ENCODE measurements at regions not wholly inside any gene's neighbourhood (a gene's known extent, or its start where the extent isn't known, plus 50 kb on each side); places are given as distances from the start of the nearest gene placed in this dataset.

GRCh38 chr4:127327491-127327890 is 305.3 kb upstream of the INTU start:
- no peak for ATAC-seq
- no peak for FAIRE-seq
- DNase-seq (ENCODE audit: low read depth, low spot score), result no peak
- no peaks in the 10 kb centered on the region for H3K9me3 ChIP-seq (replicated peaks; ENCODE audit: control insufficient read depth, insufficient read depth, low read length)
- no peak overlapping the region for H3K27ac ChIP-seq (ENCODE audit: control insufficient read depth, insufficient read depth)
- ChIA-PET SMC1A (ENCODE audit: uncharacterized antibody, unreplicated experiment) (no interaction called here), CTCF (no interaction called here), RAD21 (ENCODE audit: unreplicated experiment) (no interaction called here), POLR2A (no interaction called here)
- WGBS (ENCODE audit: insufficient coverage, insufficient replicate concordance, low lambda C conversion rate, missing lambda C conversion rate), result 0% methylated on average over 2 of the region's 2 CpGs
- no TSS peak for BruUV-seq (replicated peaks)
- H4K20me1 ChIP-seq (ENCODE audit: control insufficient read depth, insufficient read depth), result no peaks in the 10 kb centered on the region
- in situ Hi-C loops (cut with MboI), result no loop called here
- TF ChIP-seq MEF2B (IDR thresholded peaks at IDR 0.05; ENCODE audit: partially characterized antibody, poor library complexity, severe bottlenecking), result no peak
- H3K4me1 ChIP-seq (ENCODE audit: control insufficient read depth, insufficient read depth, low read length), result no peaks in the 10 kb centered on the region
- intact Hi-C loops (cut with micrococcal nuclease; ENCODE audit: unreplicated experiment), result no loop called here
- H3K79me2 ChIP-seq (ENCODE audit: control insufficient read depth, insufficient read depth, low read length), result no peaks in the 10 kb centered on the region
- no peak overlapping the region for H2AFZ ChIP-seq (ENCODE audit: control insufficient read depth, low read depth, low read length)
- H3K4me2 ChIP-seq (ENCODE audit: control insufficient read depth, insufficient read depth), result no peak overlapping the region
- H3K27me3 ChIP-seq (replicated peaks in 1 of 2; ENCODE audit: control insufficient read depth in 2 of 2, insufficient read depth in 2 of 2, low read length in 1 of 2), result no peaks in the 10 kb centered on the region
- H3K4me3 ChIP-seq, result no peak overlapping the region
- no peaks in the 10 kb centered on the region for H3K36me3 ChIP-seq (ENCODE audit: control insufficient read depth in 2 of 2, insufficient read depth in 2 of 2, low read length in 1 of 2)
- no peak overlapping the region for H3K9ac ChIP-seq (ENCODE audit: control insufficient read depth, insufficient read depth, low read length)

GRCh38 chr4:127335073-127335620 is 297.6 kb upstream of the INTU start:
- intact Hi-C loops (cut with micrococcal nuclease; ENCODE audit: unreplicated experiment), result no loop called here
- FAIRE-seq, result no peak

More at GRCh38 chr4:127335073-127335620, 297.6 kb upstream of the INTU start:
- SMC1A ChIA-PET (ENCODE audit: uncharacterized antibody, unreplicated experiment), result no interaction called here
- CTCF ChIA-PET, result no interaction called here
- no peaks in the 10 kb centered on the region for H3K36me3 ChIP-seq (ENCODE audit: control insufficient read depth in 2 of 2, insufficient read depth in 2 of 2, low read length in 1 of 2)
- no peak for ATAC-seq
- H3K4me2 ChIP-seq (ENCODE audit: control insufficient read depth, insufficient read depth), result no peak overlapping the region
- H2AFZ ChIP-seq (ENCODE audit: control insufficient read depth, low read depth, low read length), result no peak overlapping the region
- H4K20me1 ChIP-seq (ENCODE audit: control insufficient read depth, insufficient read depth), result no peaks in the 10 kb centered on the region
- no peak overlapping the region for H3K9ac ChIP-seq (ENCODE audit: control insufficient read depth, insufficient read depth, low read length)
- no peak for DNase-seq (ENCODE audit: low read depth, low spot score)
- H3K27ac ChIP-seq (ENCODE audit: control insufficient read depth, insufficient read depth), result no peak overlapping the region
- 7% methylated on average over 1 of the region's 1 CpG for WGBS (ENCODE audit: insufficient coverage, insufficient replicate concordance, low lambda C conversion rate, missing lambda C conversion rate)
- no peaks in the 10 kb centered on the region for H3K9me3 ChIP-seq (replicated peaks; ENCODE audit: control insufficient read depth, insufficient read depth, low read length)
- RAD21 ChIA-PET (ENCODE audit: unreplicated experiment), result no interaction called here
- TF ChIP-seq ZBTB11 (CRISPR knock-in tag; IDR thresholded peaks at IDR 0.05) (no peak), CHD1 (IDR thresholded peaks at IDR 0.05; ENCODE audit: low read depth, low read length) (no peak), ZNF622 (IDR thresholded peaks at IDR 0.05) (no peak), NRF1 (conservative IDR thresholded peaks at IDR 0.05; ENCODE audit: low read depth, low read length) (no peak), CBFB (IDR thresholded peaks at IDR 0.05; ENCODE audit: low read depth) (no peak), FOXK2 (IDR thresholded peaks at IDR 0.05) (no peak), HDAC2 (IDR thresholded peaks at IDR 0.05) (no peak), RAD51 (IDR thresholded peaks at IDR 0.05) (no peak), MEF2A (IDR thresholded peaks at IDR 0.05; ENCODE audit: insufficient read depth, low read depth, low read length) (no peak), IRF4 (IDR thresholded peaks at IDR 0.05; ENCODE audit: low read depth, low read length) (no peak), NFYB (IDR thresholded peaks at IDR 0.05; ENCODE audit: insufficient read depth, low read depth, low read length) (no peak), BCL3 (IDR thresholded peaks at IDR 0.05; ENCODE audit: borderline replicate concordance, insufficient read depth, low read depth, low read length, poor library complexity, severe bottlenecking) (no peak), SP1 (IDR thresholded peaks at IDR 0.05; ENCODE audit: low read depth, low read length) (no peak), ZNF24 (IDR thresholded peaks at IDR 0.05) (no peak)
- H3K4me3 ChIP-seq, result no peak overlapping the region
- in situ Hi-C loops (cut with MboI), result no loop called here
- POLR2A ChIA-PET, result no interaction called here
- no peaks in the 10 kb centered on the region for H3K4me1 ChIP-seq (ENCODE audit: control insufficient read depth, insufficient read depth, low read length)
- H3K27me3 ChIP-seq (replicated peaks in 1 of 2; ENCODE audit: control insufficient read depth in 2 of 2, insufficient read depth in 2 of 2, low read length in 1 of 2), result no peaks in the 10 kb centered on the region
- H3K79me2 ChIP-seq (ENCODE audit: control insufficient read depth, insufficient read depth, low read length), result no peaks in the 10 kb centered on the region
- BruUV-seq (replicated peaks), result no TSS peak
